CD4-positive, alpha-beta T cell treated with Interleukin-4 for 1 hour (primary cell): ENCODE measurements at regions not wholly inside any gene's neighbourhood (a gene's known extent, or its start where the extent isn't known, plus 50 kb on each side); places are given as distances from the start of the nearest gene placed in this dataset.
"Not testable (repeated sequence)": the region's sequence is repeated elsewhere in the genome, so short reads cannot be mapped to it uniquely, and the experiment has no call there.

ENCODE experiments used
- DNase-seq, 2 donors: peaks; one replicate each; pipeline ENCODE4 v3.0.0-alpha.2; 2020 to 2022

GRCh38 chr17:30711626-30712507 lies 112.6 kb downstream of the CRLF3 start:
- not testable (repeated sequence) for DNase-seq

- DNase-seq, result not testable (repeated sequence)
Measured at GRCh38 chr17:30711176-30711575, 113.3 kb downstream of the CRLF3 start.

- not testable (repeated sequence) for DNase-seq
Measured at GRCh38 chr17:30710276-30711088, 114.0 kb downstream of the CRLF3 start.

GRCh38 chr17:30709561-30710275 lies 114.8 kb downstream of the CRLF3 start:
- DNase-seq, result peak; percentile 32 to 35

- peak in 1 of 2 donors; percentile 26 for DNase-seq
Measured at GRCh38 chr17:30709096-30709495, 115.4 kb downstream of the CRLF3 start.

GRCh38 chr17:30708241-30709078 lies 116.0 kb downstream of the CRLF3 start:
- DNase-seq, result peak; percentile 65 to 74

- DNase-seq, result peak in 1 of 2 donors; percentile 57
Measured at GRCh38 chr17:30707724-30708240, 116.7 kb downstream of the CRLF3 start.

GRCh38 chr17:30706461-30707335 lies 117.8 kb downstream of the CRLF3 start:
- not testable (repeated sequence) for DNase-seq

GRCh38 chr17:30706004-30706403 lies 118.5 kb downstream of the CRLF3 start:
- not testable (repeated sequence) for DNase-seq

- no peak for DNase-seq
Measured at GRCh38 chr17:30701498-30701989, 122.9 kb downstream of the CRLF3 start.

- not testable (repeated sequence) for DNase-seq
Measured at GRCh38 chr17:30700833-30701232, 123.7 kb downstream of the CRLF3 start.

- peak; percentile 70 to 78 for DNase-seq
Measured at GRCh38 chr17:30697619-30698460, 126.7 kb downstream of the CRLF3 start.

- no peak for DNase-seq
Measured at GRCh38 chr17:30696234-30696633, 128.3 kb downstream of the CRLF3 start.

GRCh38 chr17:30695265-30695811 lies 129.2 kb downstream of the CRLF3 start:
- DNase-seq, result not testable (repeated sequence)

GRCh38 chr17:30693772-30694171 lies 130.7 kb downstream of the CRLF3 start:
- peak; percentile 48 to 49 for DNase-seq

GRCh38 chr17:30689266-30690000 lies 135.1 kb downstream of the CRLF3 start:
- DNase-seq, result not testable (repeated sequence)

- not testable (repeated sequence) for DNase-seq
Measured at GRCh38 chr17:30686538-30687479, 137.7 kb downstream of the CRLF3 start.
